AG09319 (cell line): ENCODE measurements at regions not wholly inside any gene's neighbourhood (a gene's known extent, or its start where the extent isn't known, plus 50 kb on each side); places are given as distances from the start of the nearest gene placed in this dataset.
"Not testable (repeated sequence)": the region's sequence is repeated elsewhere in the genome, so short reads cannot be mapped to it uniquely, and the experiment has no call there.

Experiments
- DNase-seq: peaks from one replicate; pipeline ENCODE4 v3.0.0-alpha.2; 2010; ENCODE audit warnings: low read depth; ENCODE audit errors: extremely low read depth
- CTCF ChIP-seq: IDR thresholded peaks from 2 replicates; pipeline ENCODE4 v1.5.1; 2011; ENCODE audit warnings: low read depth, mild to moderate bottlenecking, inconsistent platforms, low read length, moderate library complexity

GRCh38 chr9:135173066-135173465, 85.6 kb downstream of the OLFM1 start:
- TF ChIP-seq CTCF: no peak

GRCh38 chr9:135174248-135174647, 86.8 kb downstream of the OLFM1 start:
- TF ChIP-seq CTCF: no peak

More at GRCh38 chr9:135173066-135173465, 85.6 kb downstream of the OLFM1 start:
- no peak for DNase-seq

GRCh38 chr9:135174981-135175380, 87.5 kb downstream of the OLFM1 start:
- no peak for TF ChIP-seq CTCF
- no peak for DNase-seq

More at GRCh38 chr9:135174248-135174647, 86.8 kb downstream of the OLFM1 start:
- no peak for DNase-seq

GRCh38 chr9:135176284-135176683, 88.8 kb downstream of the OLFM1 start:
- no peak for DNase-seq
- no peak for TF ChIP-seq CTCF

- not testable (repeated sequence) for DNase-seq
Observed at GRCh38 chr9:135177562-135177961, 90.1 kb downstream of the OLFM1 start.

- no peak for TF ChIP-seq CTCF
- DNase-seq: no peak
Observed at GRCh38 chr9:135178498-135178897, 91.0 kb downstream of the OLFM1 start.

- TF ChIP-seq CTCF: no peak
Observed at GRCh38 chr9:135179041-135179440, 91.6 kb downstream of the OLFM1 start.

GRCh38 chr9:135179976-135180375, 92.5 kb downstream of the OLFM1 start:
- no peak for DNase-seq
- TF ChIP-seq CTCF: no peak

More at GRCh38 chr9:135179041-135179440, 91.6 kb downstream of the OLFM1 start:
- no peak for DNase-seq
